ENCODE measurements at regions not wholly inside any gene's neighbourhood (a gene's known extent, or its start where the extent isn't known, plus 50 kb on each side); places are given as distances from the start of the nearest gene placed in this dataset.
"Not testable (repeated sequence)": the region's sequence is repeated elsewhere in the genome, so short reads cannot be mapped to it uniquely, and the experiment has no call there.

DNA sequence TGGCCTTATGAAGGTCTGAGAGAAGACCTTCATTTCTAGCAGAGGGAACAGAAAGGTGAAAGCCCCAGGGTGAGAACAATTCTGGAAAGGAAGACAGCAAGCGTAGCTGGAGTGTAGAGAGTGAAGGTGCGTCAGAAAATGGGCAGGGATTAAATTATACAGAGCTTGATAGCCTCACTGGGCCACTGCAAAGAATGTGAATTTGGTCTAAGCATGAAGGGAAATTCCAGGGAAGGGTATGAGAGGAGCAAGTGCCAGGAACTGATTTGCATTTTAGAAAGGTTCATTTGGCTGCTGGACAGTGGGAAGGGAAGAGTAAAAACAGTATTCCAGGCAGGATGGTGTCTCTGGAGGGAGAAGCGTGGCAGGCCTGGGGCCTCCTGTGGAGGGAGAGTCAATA lies 274.1 kb upstream of the ASIC2 start:
- Histone ChIP-seq H3K9me3 (no peaks in the 10 kb centered on the region), H3K36me3 (no peaks in the 10 kb centered on the region), H3K27me3 (peaks cover 10% of the 10 kb centered on the region), H3K4me3 (ENCODE audit: low read depth in 1 of 2, low read length in 1 of 2) (no peak overlapping the region), H3K27ac (no peak overlapping the region), H3K4me1 (ENCODE audit: control insufficient read depth in 1 of 2, insufficient read depth in 1 of 2, low read depth in 1 of 2, low read length in 1 of 2) (no peaks in the 10 kb centered on the region)
- TF ChIP-seq, protein P1, sequence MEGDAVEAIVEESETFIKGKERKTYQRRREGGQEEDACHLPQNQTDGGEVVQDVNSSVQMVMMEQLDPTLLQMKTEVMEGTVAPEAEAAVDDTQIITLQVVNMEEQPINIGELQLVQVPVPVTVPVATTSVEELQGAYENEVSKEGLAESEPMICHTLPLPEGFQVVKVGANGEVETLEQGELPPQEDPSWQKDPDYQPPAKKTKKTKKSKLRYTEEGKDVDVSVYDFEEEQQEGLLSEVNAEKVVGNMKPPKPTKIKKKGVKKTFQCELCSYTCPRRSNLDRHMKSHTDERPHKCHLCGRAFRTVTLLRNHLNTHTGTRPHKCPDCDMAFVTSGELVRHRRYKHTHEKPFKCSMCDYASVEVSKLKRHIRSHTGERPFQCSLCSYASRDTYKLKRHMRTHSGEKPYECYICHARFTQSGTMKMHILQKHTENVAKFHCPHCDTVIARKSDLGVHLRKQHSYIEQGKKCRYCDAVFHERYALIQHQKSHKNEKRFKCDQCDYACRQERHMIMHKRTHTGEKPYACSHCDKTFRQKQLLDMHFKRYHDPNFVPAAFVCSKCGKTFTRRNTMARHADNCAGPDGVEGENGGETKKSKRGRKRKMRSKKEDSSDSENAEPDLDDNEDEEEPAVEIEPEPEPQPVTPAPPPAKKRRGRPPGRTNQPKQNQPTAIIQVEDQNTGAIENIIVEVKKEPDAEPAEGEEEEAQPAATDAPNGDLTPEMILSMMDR (IDR thresholded peaks at IDR 0.05): no peak

GRCh38 chr17:33572615-33573014 lies 279.5 kb upstream of the ASIC2 start:
- Histone ChIP-seq H3K9me3 (no peaks in the 10 kb centered on the region), H3K4me1 (ENCODE audit: control insufficient read depth in 1 of 2, insufficient read depth in 1 of 2, low read depth in 1 of 2, low read length in 1 of 2) (no peaks in the 10 kb centered on the region), H3K36me3 (no peaks in the 10 kb centered on the region), H3K27me3 (peaks cover 16% of the 10 kb centered on the region), H3K4me3 (ENCODE audit: low read depth in 1 of 2, low read length in 1 of 2) (no peak overlapping the region), H3K27ac (no peak overlapping the region)
- TF ChIP-seq, protein P1 (IDR thresholded peaks at IDR 0.05): no peak

- peaks cover 16% of the 10 kb centered on the region for H3K27me3 ChIP-seq
- no peaks in the 10 kb centered on the region for H3K36me3 ChIP-seq
- H3K9me3 ChIP-seq: no peaks in the 10 kb centered on the region
- no peaks in the 10 kb centered on the region for H3K4me1 ChIP-seq (ENCODE audit: control insufficient read depth in 1 of 2, insufficient read depth in 1 of 2, low read depth in 1 of 2, low read length in 1 of 2)
- H3K4me3 ChIP-seq (ENCODE audit: low read depth in 1 of 2, low read length in 1 of 2): no peak overlapping the region
- H3K27ac ChIP-seq: no peak overlapping the region
- TF ChIP-seq, protein P1 (IDR thresholded peaks at IDR 0.05): no peak
Observed at GRCh38 chr17:33574942-33575445, 281.9 kb upstream of the ASIC2 start.

DNA sequence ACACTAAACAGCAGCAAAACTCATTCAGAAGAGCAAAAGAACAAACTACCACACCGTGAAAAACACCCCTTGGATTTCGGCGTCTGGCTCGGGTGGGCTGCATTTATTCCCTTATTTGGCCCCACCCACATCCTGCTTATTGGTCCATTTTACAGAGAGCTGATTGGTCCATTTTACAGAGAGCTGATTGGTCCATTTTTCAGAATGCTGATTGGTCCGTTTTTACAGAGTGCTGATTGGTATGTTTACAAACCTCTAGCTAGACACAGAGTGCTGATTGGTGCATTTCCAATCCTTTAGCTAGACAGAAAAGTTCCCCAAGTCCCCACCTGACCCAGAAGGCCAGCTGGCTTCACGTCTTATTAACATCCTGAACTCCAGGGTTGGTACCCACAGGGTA lies 286.6 kb upstream of the ASIC2 start:
- H3K27ac ChIP-seq; H3K36me3 ChIP-seq; H3K4me3 ChIP-seq (ENCODE audit: low read depth in 1 of 2, low read length in 1 of 2); H3K9me3 ChIP-seq; H3K4me1 ChIP-seq (ENCODE audit: control insufficient read depth in 1 of 2, insufficient read depth in 1 of 2, low read depth in 1 of 2, low read length in 1 of 2): not testable (repeated sequence)
- peaks cover 17% of the 10 kb centered on the region for H3K27me3 ChIP-seq

- TF ChIP-seq, protein P1 (IDR thresholded peaks at IDR 0.05): no peak
- no peaks in the 10 kb centered on the region for H3K4me1 ChIP-seq (ENCODE audit: control insufficient read depth in 1 of 2, insufficient read depth in 1 of 2, low read depth in 1 of 2, low read length in 1 of 2)
- no peak overlapping the region for H3K27ac ChIP-seq
- peaks cover 20% of the 10 kb centered on the region for H3K27me3 ChIP-seq
- H3K9me3 ChIP-seq: no peaks in the 10 kb centered on the region
- no peaks in the 10 kb centered on the region for H3K36me3 ChIP-seq
- no peak overlapping the region for H3K4me3 ChIP-seq (ENCODE audit: low read depth in 1 of 2, low read length in 1 of 2)
Observed at GRCh38 chr17:33580215-33580614, 287.1 kb upstream of the ASIC2 start.

GRCh38 chr17:33582661-33583060 lies 289.6 kb upstream of the ASIC2 start:
- no peaks in the 10 kb centered on the region for H3K36me3 ChIP-seq
- no peak overlapping the region for H3K4me3 ChIP-seq (ENCODE audit: low read depth in 1 of 2, low read length in 1 of 2)
- TF ChIP-seq, protein P1 (IDR thresholded peaks at IDR 0.05): no peak
- H3K27me3 ChIP-seq: peaks cover 19% of the 10 kb centered on the region
- H3K27ac ChIP-seq: no peak overlapping the region
- no peaks in the 10 kb centered on the region for H3K4me1 ChIP-seq (ENCODE audit: control insufficient read depth in 1 of 2, insufficient read depth in 1 of 2, low read depth in 1 of 2, low read length in 1 of 2)
- no peaks in the 10 kb centered on the region for H3K9me3 ChIP-seq

Data from neutrophil (primary cell).